AG04449 (cell line): ENCODE measurements at regions not wholly inside any gene's neighbourhood (a gene's known extent, or its start where the extent isn't known, plus 50 kb on each side); places are given as distances from the start of the nearest gene placed in this dataset.

Source experiments
- CTCF ChIA-PET: fragments of 350-600 bp; formaldehyde crosslinking; extraction: SDS; loops from one replicate; lab custom pipeline; 2021; ENCODE audit warnings: antibody characterized with exemption; lab: Yijun Ruan, JAX
- POLR2A ChIA-PET: fragments of 400-600, 350-600 bp; formaldehyde crosslinking; extraction: SDS; loops from one replicate; lab custom pipeline; 2020; ENCODE audit warnings: antibody characterized with exemption, inconsistent platforms; lab: Yijun Ruan, JAX
- DNase-seq: peaks from one replicate; pipeline ENCODE4 v3.0.0-alpha.2; 2010; ENCODE audit warnings: low read depth, low spot score
- H3K4me3 ChIP-seq: 2 replicates; pipeline ENCODE4 v1.5.1; 2011; ENCODE audit warnings: low read depth, mild to moderate bottlenecking, control low read depth, low read length
- CTCF ChIP-seq: IDR thresholded peaks from one replicate; pipeline ENCODE4 v1.5.1; 2011; ENCODE audit warnings: mild to moderate bottlenecking, moderate library complexity, low read length, control low read depth, inconsistent platforms; ENCODE audit not compliant: insufficient read depth; ENCODE audit errors: missing control alignments

GRCh38 chr5:33143405-33144123 is 297.2 kb upstream of the TARS1 start:
- ChIA-PET POLR2A (no interaction called here), CTCF (no interaction called here)
- H3K4me3 ChIP-seq: no peak overlapping the region
- DNase-seq: no peak
- TF ChIP-seq CTCF: no peak

GRCh38 chr5:33146881-33147280 is 293.9 kb upstream of the TARS1 start:
- H3K4me3 ChIP-seq: no peak overlapping the region
- ChIA-PET CTCF (no interaction called here), POLR2A (no interaction called here)
- DNase-seq: no peak
- no peak for TF ChIP-seq CTCF

- no peak for TF ChIP-seq CTCF
- CTCF ChIA-PET: no interaction called here
- peak; percentile 82 for DNase-seq
- H3K4me3 ChIP-seq: no peak overlapping the region
- POLR2A ChIA-PET: interaction anchor here (1.4 kb wide), 1 partner anchor 438 kb away, joined by 3 read pairs; the partner anchor contains the start of gene NPR3
Measured at GRCh38 chr5:33148076-33148513, 292.7 kb upstream of the TARS1 start.

- TF ChIP-seq CTCF: no peak
- ChIA-PET POLR2A (no interaction called here), CTCF (no interaction called here)
- no peak for DNase-seq
- no peak overlapping the region for H3K4me3 ChIP-seq
Measured at GRCh38 chr5:33153372-33153771, 287.4 kb upstream of the TARS1 start.

- POLR2A ChIA-PET: no interaction called here
- no peak for DNase-seq
- TF ChIP-seq CTCF: no peak
- CTCF ChIA-PET: no interaction called here
- no peak overlapping the region for H3K4me3 ChIP-seq
Measured at GRCh38 chr5:33153831-33154230, 286.9 kb upstream of the TARS1 start.

GRCh38 chr5:33160871-33161270 is 279.9 kb upstream of the TARS1 start:
- ChIA-PET POLR2A (no interaction called here), CTCF (interaction anchor here (1.3 kb wide), 1 partner anchor 20 kb away, joined by 3 read pairs; no protein-coding TSS in a partner anchor)
- no peak overlapping the region for H3K4me3 ChIP-seq
- DNase-seq: no peak
- TF ChIP-seq CTCF: no peak
